BLaER1 (cell line): ENCODE measurements at regions not wholly inside any gene's neighbourhood (a gene's known extent, or its start where the extent isn't known, plus 50 kb on each side); places are given as distances from the start of the nearest gene placed in this dataset.

Source experiments
- H3K27ac ChIP-seq: shearing (Covaris generic); formaldehyde crosslinking; 2 replicates; pipeline ENCODE4 v1.8.1; 2022
- H3K27me3 ChIP-seq: shearing (Covaris generic); formaldehyde crosslinking; 2 replicates; pipeline ENCODE4 v1.8.1; 2022
- H3K36me3 ChIP-seq: shearing (Covaris generic); formaldehyde crosslinking; 2 replicates; pipeline ENCODE4 v1.8.1; 2022
- H3K4me1 ChIP-seq: shearing (Covaris generic); formaldehyde crosslinking; 2 replicates; pipeline ENCODE4 v1.8.1; 2022
- H3K4me2 ChIP-seq: shearing (Covaris generic); formaldehyde crosslinking; 2 replicates; pipeline ENCODE4 v1.8.1; 2022
- H3K4me3 ChIP-seq: shearing (Covaris generic); formaldehyde crosslinking; 2 replicates; pipeline ENCODE4 v1.8.1; 2022
- H3K9ac ChIP-seq: shearing (Covaris generic); formaldehyde crosslinking; 2 replicates; pipeline ENCODE4 v1.8.1; 2022
- H3K9me3 ChIP-seq: shearing (Covaris generic); formaldehyde crosslinking; 2 replicates; pipeline ENCODE4 v1.8.1; 2022
- H4K20me1 ChIP-seq: shearing (Covaris generic); formaldehyde crosslinking; 2 replicates; pipeline ENCODE4 v1.8.1; 2022
- Cebpa-rat ChIP-seq: shearing (Covaris generic); IDR thresholded peaks from 2 replicates; pipeline ENCODE4 v1.8.1; 2022

DNA sequence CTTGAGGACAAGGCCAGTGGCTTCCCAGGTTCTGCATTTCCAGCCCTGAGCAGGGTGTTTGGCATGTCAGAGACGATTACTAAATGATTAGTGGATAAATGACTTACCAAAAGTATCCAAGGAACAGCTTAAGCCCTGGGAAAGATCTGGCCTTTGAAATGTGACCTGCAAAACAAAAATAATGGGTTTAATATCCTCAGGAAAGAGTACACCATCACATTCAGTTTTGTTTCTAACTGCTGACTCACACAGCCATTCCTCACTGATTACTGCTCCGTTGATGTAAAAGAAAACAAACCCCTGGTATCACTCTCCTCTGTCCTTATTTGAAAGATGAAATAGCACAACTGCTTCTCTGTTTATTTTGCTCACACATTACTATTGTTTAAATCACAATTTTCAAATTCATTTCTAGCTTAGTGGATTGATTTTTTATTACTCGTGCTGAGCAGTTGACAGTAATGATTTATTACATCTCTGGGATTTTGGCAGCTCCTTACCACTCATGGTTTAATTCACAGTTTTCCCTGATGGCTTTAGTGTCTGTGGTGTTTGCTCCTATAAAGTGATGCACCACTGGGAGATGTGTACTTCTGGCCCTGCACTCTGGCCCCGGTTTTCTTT, 117.0 kb downstream of the CBLL2 start:
- no peak overlapping the region for H3K27ac ChIP-seq
- H3K9ac ChIP-seq = no peak overlapping the region
- peaks cover 9% of the 10 kb centered on the region; the same call in 1 of the 2 replicates for H3K4me1 ChIP-seq
- no peak overlapping the region for H3K4me3 ChIP-seq
- no peak for TF ChIP-seq Cebpa-rat
- H3K4me2 ChIP-seq = no peak overlapping the region
- no peaks in the 10 kb centered on the region for H4K20me1 ChIP-seq
- H3K9me3 ChIP-seq = peaks cover 4% of the 10 kb centered on the region
- no peaks in the 10 kb centered on the region for H3K27me3 ChIP-seq
- no peaks in the 10 kb centered on the region for H3K36me3 ChIP-seq

DNA sequence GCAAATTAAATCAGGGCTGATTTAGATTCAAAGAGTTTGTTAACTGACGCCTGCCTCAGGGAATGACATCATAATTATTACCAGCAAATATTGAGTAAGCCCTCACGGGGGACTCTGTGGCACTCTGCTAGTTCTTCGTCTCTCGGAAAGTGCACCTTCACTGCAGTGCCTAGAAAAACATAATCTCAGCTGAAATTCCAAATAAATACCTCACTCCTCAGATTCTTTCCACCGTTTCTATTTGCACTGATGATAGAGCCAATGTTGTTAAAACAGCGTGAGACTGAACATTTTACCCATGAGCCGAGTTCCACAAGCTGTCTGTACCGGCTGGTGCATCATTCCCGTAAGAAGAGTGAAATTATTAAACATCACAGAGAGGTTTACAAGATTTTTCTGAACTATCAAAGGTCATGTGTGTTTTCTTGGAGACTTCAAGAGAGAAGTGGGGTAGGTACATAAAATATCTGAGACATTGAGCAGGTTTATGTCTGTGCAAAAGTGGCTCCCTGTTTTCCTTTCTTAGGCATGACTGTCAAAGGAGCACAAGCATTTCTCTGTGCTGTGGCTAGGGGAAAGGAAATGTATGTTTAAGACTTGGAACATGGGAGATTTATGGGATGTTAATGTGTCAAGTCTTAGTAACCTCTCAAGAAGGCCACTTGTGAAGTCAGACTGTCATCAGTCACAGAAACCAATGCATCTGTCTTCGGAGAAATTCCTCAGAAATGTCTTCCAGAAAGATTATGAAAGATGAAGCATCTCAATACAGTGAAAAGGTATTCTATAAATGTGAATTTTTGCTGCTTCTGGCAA, 119.6 kb downstream of the CBLL2 start:
- Histone ChIP-seq H3K4me1 (0 out of 2 replicates have a peak, but pooled peaks cover 4% of the 10 kb centered on the region), H3K36me3 (no peaks in the 10 kb centered on the region), H3K4me3 (no peak overlapping the region), H3K9me3 (no peaks in the 10 kb centered on the region; the same call in 1 of the 2 replicates), H3K9ac (no peak overlapping the region), H3K27me3 (no peaks in the 10 kb centered on the region), H4K20me1 (no peaks in the 10 kb centered on the region), H3K4me2 (no peak overlapping the region), H3K27ac (no peak overlapping the region)
- no peak for TF ChIP-seq Cebpa-rat

DNA sequence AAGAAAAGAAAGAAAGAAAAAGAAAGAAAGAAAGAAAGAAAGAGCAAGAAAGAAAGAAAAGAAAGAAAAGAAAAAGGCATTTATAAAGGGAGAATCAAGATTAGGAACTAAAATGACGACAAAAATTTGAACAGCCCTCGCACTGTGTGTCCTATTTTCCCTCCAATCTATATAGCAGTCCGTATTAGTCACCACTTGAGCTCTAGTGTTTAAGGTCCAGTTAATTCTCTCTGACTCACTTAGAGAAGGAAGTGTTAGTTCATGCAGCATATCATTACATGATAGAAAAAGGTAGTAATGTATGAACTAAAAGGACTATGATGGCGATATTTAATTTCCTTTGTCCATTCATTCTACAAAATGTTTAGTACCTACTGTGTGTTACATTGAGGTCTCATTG, 122.7 kb downstream of the CBLL2 start:
- Histone ChIP-seq H3K9me3 (no peaks in the 10 kb centered on the region; the same call in 1 of the 2 replicates), H3K4me2 (no peak overlapping the region), H3K27me3 (no peaks in the 10 kb centered on the region), H4K20me1 (no peaks in the 10 kb centered on the region), H3K4me3 (no peak overlapping the region), H3K36me3 (no peaks in the 10 kb centered on the region), H3K4me1 (no peaks in the 10 kb centered on the region), H3K9ac (no peak overlapping the region), H3K27ac (no peak overlapping the region)
- TF ChIP-seq Cebpa-rat = no peak

DNA sequence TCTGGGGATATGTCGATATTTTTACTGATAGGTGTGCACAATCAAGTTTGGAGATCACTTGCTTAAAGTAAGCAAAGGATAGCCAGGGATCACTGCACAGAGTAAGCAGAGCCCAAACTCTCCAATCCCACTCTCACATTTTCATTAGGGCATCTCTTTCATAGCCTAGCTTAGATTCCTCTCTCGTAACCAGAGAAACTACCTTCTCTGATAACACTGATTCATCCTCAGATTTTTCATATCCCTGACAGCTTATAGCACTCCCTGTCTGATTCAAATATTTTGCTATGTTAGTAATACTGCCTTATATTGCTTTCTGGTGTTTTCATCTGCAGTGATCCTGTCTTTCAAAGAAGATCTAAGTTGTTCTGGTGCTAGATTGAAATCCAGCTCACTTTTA, 123.7 kb downstream of the CBLL2 start:
- Histone ChIP-seq H3K9ac (no peak overlapping the region), H3K4me1 (no peaks in the 10 kb centered on the region), H3K4me3 (no peak overlapping the region), H3K9me3 (no peaks in the 10 kb centered on the region; the same call in 1 of the 2 replicates), H3K27ac (no peak overlapping the region), H3K4me2 (no peak overlapping the region), H3K27me3 (no peaks in the 10 kb centered on the region), H4K20me1 (no peaks in the 10 kb centered on the region), H3K36me3 (no peaks in the 10 kb centered on the region)
- no peak for TF ChIP-seq Cebpa-rat

DNA sequence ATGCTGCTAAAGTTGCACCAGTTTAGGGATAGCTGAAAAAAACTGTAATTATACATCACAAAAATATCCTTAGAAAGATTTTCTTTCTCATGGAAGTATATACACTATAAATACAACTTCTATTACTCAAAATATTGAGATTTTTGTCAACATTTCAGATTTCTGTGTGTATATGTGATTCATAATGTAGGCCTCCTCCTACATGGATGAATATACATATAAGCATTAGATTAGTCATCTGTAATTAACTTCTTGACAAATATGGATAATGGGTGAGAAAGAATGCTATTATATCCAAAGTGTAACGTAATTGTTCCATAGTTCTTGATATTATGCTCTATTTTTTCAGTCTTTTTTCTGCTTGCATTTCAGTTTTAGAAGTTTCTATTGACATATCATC, 124.9 kb downstream of the CBLL2 start:
- TF ChIP-seq Cebpa-rat = no peak
- H3K9ac ChIP-seq = no peak overlapping the region
- no peaks in the 10 kb centered on the region for H3K36me3 ChIP-seq
- no peaks in the 10 kb centered on the region for H3K4me1 ChIP-seq
- no peaks in the 10 kb centered on the region for H4K20me1 ChIP-seq
- peaks cover 10% of the 10 kb centered on the region for H3K9me3 ChIP-seq
- H3K4me3 ChIP-seq = no peak overlapping the region
- H3K27me3 ChIP-seq = no peaks in the 10 kb centered on the region
- no peak overlapping the region for H3K27ac ChIP-seq
- H3K4me2 ChIP-seq = no peak overlapping the region

DNA sequence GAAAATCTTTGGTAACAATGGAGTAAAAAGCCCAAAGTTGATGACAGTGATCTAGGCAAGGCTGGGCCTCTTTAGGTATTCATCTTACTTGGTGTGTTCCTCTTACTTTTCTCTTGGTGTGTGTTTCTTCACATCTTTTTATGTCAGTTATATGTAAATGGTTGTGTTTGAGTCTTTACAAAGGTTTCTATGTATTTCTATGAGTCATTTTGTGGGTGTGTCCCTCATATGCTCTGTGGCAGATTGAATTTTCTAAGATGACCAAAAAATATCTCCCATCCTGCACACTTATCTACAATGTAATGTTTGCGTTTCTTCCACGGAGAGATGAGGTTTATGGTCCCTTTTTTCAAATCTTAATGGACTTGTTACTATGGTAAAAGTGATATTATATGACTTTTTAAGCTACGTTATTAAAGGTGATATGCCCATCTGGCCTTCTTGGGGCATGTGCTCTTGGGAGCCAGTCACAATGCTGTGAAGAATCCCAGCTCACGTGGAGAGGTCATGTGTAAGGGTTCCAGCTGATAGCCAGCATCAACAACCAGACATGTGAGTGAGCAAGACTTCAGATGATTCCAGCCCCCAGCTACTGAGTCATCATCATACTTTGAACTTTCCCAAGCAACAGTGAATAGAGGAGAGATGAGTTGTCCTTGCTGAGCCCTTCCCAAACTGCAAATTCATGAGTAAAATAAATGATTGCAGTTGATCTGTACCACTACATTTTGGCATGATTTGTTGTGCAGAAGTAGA, 126.9 kb downstream of the CBLL2 start:
- TF ChIP-seq Cebpa-rat = no peak
- no peak overlapping the region for H3K9ac ChIP-seq
- H4K20me1 ChIP-seq = no peaks in the 10 kb centered on the region
- H3K27me3 ChIP-seq = no peaks in the 10 kb centered on the region
- H3K36me3 ChIP-seq = no peaks in the 10 kb centered on the region
- H3K4me3 ChIP-seq = no peak overlapping the region
- H3K4me2 ChIP-seq = no peak overlapping the region
- peaks cover 13% of the 10 kb centered on the region; the same call in 1 of the 2 replicates for H3K4me1 ChIP-seq
- H3K27ac ChIP-seq = no peak overlapping the region
- H3K9me3 ChIP-seq = peaks cover 28% of the 10 kb centered on the region

DNA sequence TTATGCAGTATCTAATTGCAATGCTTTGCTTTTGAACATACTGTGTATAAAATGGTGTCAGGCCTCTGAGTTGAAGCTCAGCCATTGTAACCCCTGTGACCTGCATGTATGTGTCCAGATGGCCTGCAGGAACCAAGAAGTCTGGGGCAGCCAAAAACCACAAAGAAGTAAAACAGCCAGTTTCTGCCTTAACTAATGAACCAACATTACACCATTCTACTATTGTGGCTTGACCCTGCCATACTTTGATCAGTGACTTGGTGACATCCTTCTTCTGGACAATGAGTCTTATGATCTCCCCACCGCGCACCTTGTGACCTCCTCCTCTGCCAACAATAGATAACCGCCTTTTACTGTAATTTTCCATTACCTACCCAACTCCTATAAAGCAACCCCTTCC, 131.6 kb downstream of the CBLL2 start:
- no peak overlapping the region for H3K27ac ChIP-seq
- H3K9me3 ChIP-seq = peaks cover 31% of the 10 kb centered on the region
- H3K4me3 ChIP-seq = no peak overlapping the region
- no peaks in the 10 kb centered on the region for H3K36me3 ChIP-seq
- H4K20me1 ChIP-seq = no peaks in the 10 kb centered on the region
- H3K4me2 ChIP-seq = peak overlapping the region; percentile 9; the same call in 1 of the 2 replicates
- H3K9ac ChIP-seq = no peak overlapping the region
- no peaks in the 10 kb centered on the region for H3K27me3 ChIP-seq
- H3K4me1 ChIP-seq = peaks cover 13% of the 10 kb centered on the region; the same call in 1 of the 2 replicates
- no peak for TF ChIP-seq Cebpa-rat

DNA sequence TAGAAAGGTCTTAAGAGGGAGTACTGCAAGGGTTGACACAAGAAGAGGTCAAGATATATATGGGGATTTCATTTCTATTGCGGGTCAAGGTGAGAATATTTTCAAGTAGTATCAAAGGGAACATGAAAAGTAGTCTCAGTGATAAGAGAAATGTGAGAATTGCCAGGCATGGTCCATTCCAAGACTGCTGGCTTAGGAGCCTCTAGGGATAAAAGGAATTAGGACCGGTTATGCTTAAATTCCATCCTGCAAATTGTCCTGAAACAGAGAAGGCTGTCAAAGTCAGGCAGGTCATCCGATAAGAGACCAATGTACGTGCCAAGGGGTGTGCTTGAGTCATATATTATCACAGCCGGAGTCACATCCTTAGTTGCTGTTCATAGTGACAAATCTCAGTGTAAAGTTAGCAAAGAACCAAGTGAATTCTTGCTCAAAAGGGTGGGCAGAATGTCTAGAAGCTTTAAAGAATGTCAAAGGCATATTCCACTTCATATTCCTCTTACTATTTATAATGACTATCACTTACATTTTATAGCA, 133.6 kb downstream of the CBLL2 start:
- Histone ChIP-seq H3K4me1 (peaks cover 13% of the 10 kb centered on the region; the same call in 1 of the 2 replicates), H3K9ac (no peak overlapping the region), H3K27me3 (no peaks in the 10 kb centered on the region), H3K36me3 (no peaks in the 10 kb centered on the region), H3K9me3 (peaks cover 31% of the 10 kb centered on the region), H4K20me1 (no peaks in the 10 kb centered on the region), H3K4me2 (no peak overlapping the region), H3K27ac (no peak overlapping the region), H3K4me3 (no peak overlapping the region)
- no peak for TF ChIP-seq Cebpa-rat

DNA sequence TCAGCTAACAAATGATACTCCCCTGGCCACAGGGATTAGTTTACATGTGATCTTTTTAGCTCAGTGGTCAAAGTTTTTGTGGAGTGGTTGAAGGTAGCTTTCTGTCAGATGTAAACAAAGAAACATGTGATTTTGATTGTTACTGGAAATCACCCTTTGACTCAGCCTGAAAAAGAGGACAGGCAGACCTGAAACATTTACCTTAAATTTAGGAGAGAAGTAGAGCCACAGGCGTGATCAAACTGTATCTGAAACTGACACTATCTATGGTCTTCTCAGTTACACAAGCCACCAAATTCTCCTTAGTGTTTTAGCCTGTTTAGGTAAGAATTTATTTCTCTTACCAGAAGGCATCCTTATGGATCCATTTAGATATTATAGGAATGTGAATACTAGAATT, 136.7 kb downstream of the CBLL2 start:
- Histone ChIP-seq H3K9ac (no peak overlapping the region), H3K4me1 (peaks cover 2% of the 10 kb centered on the region; the same call in 1 of the 2 replicates), H3K4me2 (no peak overlapping the region), H3K9me3 (0 out of 2 replicates have a peak, but pooled peaks cover 4% of the 10 kb centered on the region), H3K27ac (no peak overlapping the region), H4K20me1 (no peaks in the 10 kb centered on the region), H3K36me3 (no peaks in the 10 kb centered on the region), H3K27me3 (no peaks in the 10 kb centered on the region), H3K4me3 (no peak overlapping the region)
- no peak for TF ChIP-seq Cebpa-rat
